HepG2 (cell line): ENCODE measurements at regions not wholly inside any gene's neighbourhood (a gene's known extent, or its start where the extent isn't known, plus 50 kb on each side); places are given as distances from the start of the nearest gene placed in this dataset.

Experiments
- ATAC-seq: fragments of 200-7000 bp; cut with Tn5 transposase; 3 replicates; pipeline ENCODE4 v1.9.1; 2020; ENCODE audit warnings: mild to moderate bottlenecking, moderate library complexity
- BruUV-seq: library from RNA; stranded (reverse); fragments of 400-500 nt; replicated peaks from 2 replicates; lab custom pipeline; 2021; lab: Mats Ljungman, UMichigan
- CTCF ChIA-PET: fragments of 300-600 bp; formaldehyde crosslinking; extraction: SDS; loops from one replicate; lab custom pipeline; 2021; ENCODE audit warnings: low total read pairs, inconsistent platforms, low intra/inter-chr PET ratio; lab: Yijun Ruan, JAX
- POLR2A ChIA-PET: fragments of 350-600 bp; sonication (Branson Sonifier 250); formaldehyde crosslinking; loops from one replicate; lab custom pipeline; 2020; ENCODE audit warnings: antibody characterized with exemption, inconsistent platforms; lab: Yijun Ruan, JAX
- DNase-seq: peaks from one replicate; pipeline ENCODE4 v3.0.0-alpha.2; 2015; ENCODE audit warnings: low spot score
- FAIRE-seq: peaks from 3 replicates; lab custom pipeline; 2011; peaks lifted over from hg19 to GRCh38; lab: Jason Lieb, UNC
- H2AFZ ChIP-seq: one replicate; pipeline ENCODE4 v1.6.1; 2011; ENCODE audit warnings: low read length, inconsistent platforms
- H3K27ac ChIP-seq: fragments of 300-600 bp; 3 replicates; pipeline ENCODE4 v1.8.0; 2011; ENCODE audit warnings: mixed run types, mild to moderate bottlenecking, mixed read lengths, low read length, inconsistent platforms; ENCODE audit not compliant: insufficient read depth; ENCODE audit errors: extremely low read length
- H3K27me3 ChIP-seq, 2 experiments: fragments of 200-600 bp in 1 of 2; 2 replicates in 1 of 2; 3 replicates in 1 of 2; pipeline versions ENCODE4 v1.6.0 to v1.8.0; 2011; ENCODE audit warnings: low read length in 2 of 2, mild to moderate bottlenecking in 2 of 2, moderate library complexity in 2 of 2, inconsistent platforms in 1 of 2; ENCODE audit not compliant: insufficient read depth in 2 of 2, control insufficient read depth in 1 of 2
- H3K36me3 ChIP-seq, 2 experiments: fragments of 200-600 bp in 1 of 2; replicated peaks in 1 of 2; 2 replicates in 1 of 2; 3 replicates in 1 of 2; pipeline versions ENCODE4 v1.5.1 to v1.8.0; 2011; ENCODE audit warnings: low read length in 2 of 2, inconsistent platforms in 1 of 2; ENCODE audit not compliant: insufficient read depth in 2 of 2, control insufficient read depth in 1 of 2
- H3K4me1 ChIP-seq: 2 replicates; pipeline ENCODE4 v1.5.1; 2012; ENCODE audit warnings: low read length, inconsistent platforms; ENCODE audit not compliant: insufficient read depth
- H3K4me2 ChIP-seq: 2 replicates; pipeline ENCODE4 v1.6.0; 2011; ENCODE audit warnings: low read depth, low read length, inconsistent platforms
- H3K4me3 ChIP-seq, 3 experiments: fragments of 200-600 bp in 1 of 3; sonication (generic), shearing (Covaris generic) in 1 of 3; replicated peaks in 1 of 3; 2 replicates each; pipeline ENCODE4 v1.5.1; 2011 to 2016; ENCODE audit warnings: low read length in 3 of 3, inconsistent platforms in 2 of 3, low read depth in 2 of 3, mild to moderate bottlenecking in 2 of 3, control low read depth in 1 of 3, mixed read lengths in 1 of 3; ENCODE audit not compliant: insufficient read depth in 1 of 3
- H3K79me2 ChIP-seq: one replicate; pipeline ENCODE4 v1.6.1; 2011; ENCODE audit warnings: low read length, inconsistent platforms; ENCODE audit not compliant: insufficient read depth
- H3K9ac ChIP-seq: 2 replicates; pipeline ENCODE4 v1.6.0; 2011; ENCODE audit warnings: mild to moderate bottlenecking, low read depth, low read length, inconsistent platforms; ENCODE audit not compliant: insufficient read depth
- H3K9me3 ChIP-seq: 2 replicates; pipeline ENCODE4 v1.5.1; 2012; ENCODE audit warnings: mild to moderate bottlenecking, low read length
- H4K20me1 ChIP-seq: 2 replicates; pipeline ENCODE4 v1.6.0; 2011; ENCODE audit warnings: inconsistent platforms, mild to moderate bottlenecking, low read length, moderate library complexity; ENCODE audit not compliant: insufficient read depth
- MAFK ChIP-seq, 2 experiments: IDR thresholded peaks in 1 of 2; conservative IDR thresholded peaks in 1 of 2; 2 replicates each; pipeline ENCODE4 v1.6.1; 2011; ENCODE audit warnings: improper control_type of control experiment in 2 of 2, low read length in 2 of 2
- SOX6 ChIP-seq, 2 experiments: fragments of 450-650 bp in 1 of 2; sonication (generic) in 1 of 2; formaldehyde crosslinking in 1 of 2; IDR thresholded peaks; 2 replicates each; pipeline versions ENCODE4 v1.4.0 to v1.6.1; 2017 to 2020; ENCODE audit warnings: antibody characterized with exemption in 1 of 2, mild to moderate bottlenecking in 1 of 2, missing genetic modification reagents in 1 of 2
- WGBS: methylation state at CpG from one replicate; pipeline ENCODE4 v1.1.6; 2017; ENCODE audit warnings: low lambda C conversion rate; 5-methylcytosine and 5-hydroxymethylcytosine counted together
- in situ Hi-C: cut with HindIII; loops from 2 replicates; pipeline ENCODE4 v1.10.0; 2017; ENCODE audit warnings: low pct_unique_long_range_greater_than_20kb; ENCODE audit not compliant: extremely low pct_ligation_motif_present
- intact Hi-C: fragments of 100-400 bp; cut with micrococcal nuclease; formaldehyde crosslinking; loops from one replicate; pipeline ENCODE4 v1.10.0; 2022; ENCODE audit not compliant: unreplicated experiment
- TF ChIP-seq, protein P1 (sequence below): IDR thresholded peaks from 2 replicates; pipeline ENCODE4 v1.6.1; 2016; ENCODE audit warnings: missing biosample characterization, missing genetic modification reagents, low read depth
- TF ChIP-seq, protein P2 (sequence below): sonication (generic); formaldehyde crosslinking; IDR thresholded peaks from 2 replicates; pipeline ENCODE4 v1.5.1; 2020; ENCODE audit warnings: missing genetic modification reagents, mild to moderate bottlenecking, borderline replicate concordance

DNA sequence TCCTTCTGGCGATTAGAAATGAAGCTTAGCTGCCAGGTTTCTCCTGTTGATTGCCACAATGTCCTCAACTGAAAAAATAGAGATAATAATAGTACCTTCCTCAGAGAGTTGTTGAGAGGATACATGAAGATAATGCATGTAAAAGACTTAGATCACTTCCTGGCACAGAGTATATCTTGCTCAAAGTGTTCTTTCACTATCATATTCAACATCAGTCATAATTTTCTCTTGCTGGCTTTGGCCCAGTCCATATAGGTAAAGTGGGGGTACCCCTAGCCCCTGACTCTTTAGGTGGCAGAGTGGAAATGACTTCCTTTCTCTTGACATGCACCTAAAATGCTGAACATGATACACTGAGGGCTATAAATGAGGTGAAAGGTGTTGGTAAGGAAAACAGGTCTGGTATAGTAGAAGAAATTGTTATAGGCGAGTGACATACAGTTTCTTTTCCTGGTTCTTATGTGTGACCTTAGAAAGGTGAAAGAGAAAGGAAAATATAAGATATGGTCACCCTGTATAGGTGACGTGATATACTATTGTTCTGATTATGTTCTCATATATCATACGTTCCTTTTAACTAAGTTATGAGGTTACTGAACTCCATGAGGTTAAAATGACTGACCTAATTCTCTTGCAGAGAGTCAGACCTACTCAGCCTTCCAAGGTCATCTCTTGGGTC is 209.9 kb upstream of the DEPDC1 start (continued):
- TF ChIP-seq, protein P1, sequence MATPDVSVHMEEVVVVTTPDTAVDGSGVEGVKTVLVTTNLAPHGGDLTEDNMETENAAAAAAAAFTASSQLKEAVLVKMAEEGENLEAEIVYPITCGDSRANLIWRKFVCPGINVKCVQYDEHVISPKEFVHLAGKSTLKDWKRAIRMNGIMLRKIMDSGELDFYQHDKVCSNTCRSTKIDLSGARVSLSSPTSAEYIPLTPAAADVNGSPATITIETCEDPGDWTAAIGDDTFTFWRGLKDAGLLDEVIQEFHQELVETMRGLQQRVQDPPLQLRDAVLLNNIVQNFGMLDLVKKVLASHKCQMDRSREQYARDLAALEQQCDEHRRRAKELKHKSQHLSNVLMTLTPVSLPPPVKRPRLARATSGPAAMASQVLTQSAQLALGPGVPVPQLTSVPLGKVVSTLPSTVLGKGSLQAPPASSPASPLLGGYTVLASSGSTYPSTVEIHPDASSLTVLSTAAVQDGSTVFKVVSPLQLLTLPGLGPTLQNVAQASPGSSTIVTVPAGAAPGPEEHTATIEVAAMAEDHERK = no peak
- TF ChIP-seq SOX6 (IDR thresholded peaks at IDR 0.05) (no peak), SOX6 (CRISPR knock-in tag; IDR thresholded peaks at IDR 0.05) (no peak)

DNA sequence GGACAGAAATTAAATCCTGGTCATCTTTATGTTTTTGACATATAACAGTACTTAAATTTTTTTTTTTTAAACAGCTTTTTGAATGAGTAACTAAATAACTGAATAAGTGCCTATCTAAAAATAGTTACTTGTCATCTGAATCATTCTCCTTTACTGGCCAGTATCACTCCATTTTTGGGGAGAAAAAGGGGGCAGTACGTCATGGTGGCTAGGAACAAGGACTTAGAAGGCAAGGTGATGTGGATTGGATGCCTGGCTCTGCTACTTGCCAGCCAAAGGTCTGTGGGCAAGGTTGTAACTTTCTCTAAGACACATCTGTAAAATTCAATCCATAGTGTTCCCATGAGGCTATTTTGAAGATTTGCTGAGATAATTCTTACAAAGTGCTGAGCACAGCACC is 220.4 kb upstream of the DEPDC1 start:
- Histone ChIP-seq H3K9me3 (peaks cover 87% of the 10 kb centered on the region), H4K20me1 (no peaks in the 10 kb centered on the region), H3K27me3 (no peaks in the 10 kb centered on the region), H2AFZ (no peak overlapping the region), H3K27ac (no peak overlapping the region)
- FAIRE-seq = no peak
- DNase-seq = no peak
- in situ Hi-C loops = no loop called here
- peak in 1 of 2 experiments; percentile 33; a peak in 1 of 4 replicates for TF ChIP-seq MAFK (conservative IDR thresholded peaks at IDR 0.05 in 1 of 2, IDR thresholded peaks at IDR 0.05 in 1 of 2; ENCODE audit: low read length in 2 of 2)
- TF ChIP-seq, protein P2, sequence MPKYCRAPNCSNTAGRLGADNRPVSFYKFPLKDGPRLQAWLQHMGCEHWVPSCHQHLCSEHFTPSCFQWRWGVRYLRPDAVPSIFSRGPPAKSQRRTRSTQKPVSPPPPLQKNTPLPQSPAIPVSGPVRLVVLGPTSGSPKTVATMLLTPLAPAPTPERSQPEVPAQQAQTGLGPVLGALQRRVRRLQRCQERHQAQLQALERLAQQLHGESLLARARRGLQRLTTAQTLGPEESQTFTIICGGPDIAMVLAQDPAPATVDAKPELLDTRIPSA (CRISPR knock-in tag) = no peak
- TF ChIP-seq, all 625 proteins: peak for 1
- ATAC-seq = no peak
- Histone ChIP-seq H3K9ac (no peak overlapping the region), H3K4me3 (no peak overlapping the region), H3K4me1 (no peaks in the 10 kb centered on the region), H3K79me2 (no peaks in the 10 kb centered on the region), H3K36me3 (no peaks in the 10 kb centered on the region), H3K4me2 (no peak overlapping the region)
- 0% methylated on average over 1 of the region's 1 CpG for WGBS
- POLR2A ChIA-PET = no interaction called here
- BruUV-seq = no TSS peak
- CTCF ChIA-PET = no interaction called here
- intact Hi-C loops = no loop called here
